HCT116 (cell line): ENCODE measurements at regions not wholly inside any gene's neighbourhood (a gene's known extent, or its start where the extent isn't known, plus 50 kb on each side); places are given as distances from the start of the nearest gene placed in this dataset.

ENCODE experiments used
- ATAC-seq: fragments of 200-7000 bp; cut with Tn5 transposase; 2 replicates; pipeline ENCODE4 v1.9.1; 2020; ENCODE audit warnings: mild to moderate bottlenecking, moderate library complexity
- BruUV-seq: library from RNA; stranded (reverse); fragments of 400-500 nt; replicated peaks from 2 replicates; lab custom pipeline; 2021; lab: Mats Ljungman, UMichigan
- CTCF ChIA-PET: fragments of 300-600 bp; sonication (Branson Sonifier 250); formaldehyde crosslinking; loops from one replicate; lab custom pipeline; 2021; ENCODE audit warnings: antibody characterized with exemption; lab: Charles Lee
- POLR2A ChIA-PET: fragments of 300-600, 350-600 bp; sonication (Branson Sonifier 250); formaldehyde crosslinking; loops from one replicate; lab custom pipeline; 2021; ENCODE audit warnings: antibody characterized with exemption; lab: Charles Lee
- RAD21 ChIA-PET, 2 experiments: fragments of 300-600 bp; sonication (Branson Sonifier 250); formaldehyde crosslinking; loops; one replicate each; lab custom pipeline; 2023; ENCODE audit warnings: low total read pairs in 2 of 2; ENCODE audit not compliant: uncharacterized antibody in 2 of 2, unreplicated experiment in 2 of 2, low non-redundant PET in 1 of 2; lab: Charles Lee
- DNase-seq: peaks from one replicate; pipeline ENCODE4 v3.0.0-alpha.2; 2010; ENCODE audit warnings: low read depth, low spot score
- H2AFZ ChIP-seq: fragments of 200-600 bp; shearing (Covaris generic), sonication (generic); 2 replicates; pipeline ENCODE4 v1.6.1; 2017; ENCODE audit warnings: low read depth, mixed run types, mixed read lengths, antibody characterized with exemption, low read length; ENCODE audit not compliant: poor library complexity, severe bottlenecking
- H3K27ac ChIP-seq: 2 replicates; pipeline ENCODE4 v1.5.1; 2012; ENCODE audit warnings: low read depth, low read length
- H3K27me3 ChIP-seq: fragments of 200-600 bp; sonication (generic); 2 replicates; pipeline ENCODE4 v1.6.1; 2016; ENCODE audit warnings: mixed run types, low read length, mixed read lengths; ENCODE audit not compliant: insufficient read depth
- H3K36me3 ChIP-seq, 2 experiments: fragments of 200-500 bp in 1 of 2; fragments of 200-600 bp in 1 of 2; sonication (Bioruptor generic) in 1 of 2; sonication (generic) in 1 of 2; 2 replicates each; pipeline versions ENCODE4 v1.5.1 to v1.6.1; 2014 to 2016; ENCODE audit warnings: low read length in 2 of 2, inconsistent platforms in 1 of 2, mixed read lengths in 1 of 2, mixed run types in 1 of 2; ENCODE audit not compliant: insufficient read depth in 2 of 2, control insufficient read depth in 1 of 2
- H3K4me1 ChIP-seq, 2 experiments: fragments of 200-600 bp in 1 of 2; sonication (generic) in 1 of 2; 2 replicates each; pipeline versions ENCODE4 v1.5.1 to v1.6.1; 2012 to 2017; ENCODE audit warnings: low read length in 2 of 2, inconsistent platforms in 1 of 2, mild to moderate bottlenecking in 1 of 2, mixed read lengths in 1 of 2, mixed run types in 1 of 2, moderate library complexity in 1 of 2; ENCODE audit not compliant: insufficient read depth in 2 of 2, control insufficient read depth in 1 of 2
- H3K4me2 ChIP-seq: fragments of 200-600 bp; sonication (generic); 2 replicates; pipeline ENCODE4 v1.6.1; 2017; ENCODE audit warnings: mixed run types, low read length, mixed read lengths
- H3K4me3 ChIP-seq, 2 experiments: fragments of 200-600 bp in 1 of 2; sonication (generic) in 1 of 2; replicated peaks in 1 of 2; 2 replicates each; pipeline ENCODE4 v1.5.1; 2011 to 2016; ENCODE audit warnings: low read length in 2 of 2, control low read depth in 1 of 2, low read depth in 1 of 2, mild to moderate bottlenecking in 1 of 2, mixed read lengths in 1 of 2, mixed run types in 1 of 2
- H3K79me2 ChIP-seq: fragments of 200-600 bp; sonication (generic); 2 replicates; pipeline ENCODE4 v1.6.1; 2017; ENCODE audit warnings: mild to moderate bottlenecking, mixed run types, low read length, moderate library complexity, mixed read lengths; ENCODE audit not compliant: insufficient read depth
- H3K9ac ChIP-seq: fragments of 200-600 bp; sonication (generic); 2 replicates; pipeline ENCODE4 v1.6.1; 2016; ENCODE audit warnings: low read length, mixed read lengths
- H3K9me2 ChIP-seq: fragments of 200-600 bp; sonication (generic), shearing (Covaris generic); 2 replicates; pipeline ENCODE4 v1.6.1; 2017; ENCODE audit warnings: mixed run types, mild to moderate bottlenecking, moderate library complexity; ENCODE audit not compliant: insufficient read depth
- H3K9me3 ChIP-seq, 2 experiments: fragments of 200-500 bp in 1 of 2; fragments of 200-600 bp in 1 of 2; sonication (Bioruptor generic) in 1 of 2; sonication (generic) in 1 of 2; 2 replicates each; pipeline ENCODE4 v1.6.1; 2014 to 2017; ENCODE audit warnings: low read length in 2 of 2, mixed read lengths in 2 of 2, inconsistent platforms in 1 of 2, low read depth in 1 of 2, mild to moderate bottlenecking in 1 of 2, mixed run types in 1 of 2, moderate library complexity in 1 of 2; ENCODE audit not compliant: control insufficient read depth in 1 of 2, insufficient read depth in 1 of 2
- H4K20me1 ChIP-seq: fragments of 200-600 bp; sonication (generic), shearing (Covaris generic); 2 replicates; pipeline ENCODE4 v1.6.1; 2017; ENCODE audit warnings: mixed run types, mild to moderate bottlenecking, moderate library complexity; ENCODE audit not compliant: insufficient read depth
- EGR1 ChIP-seq: IDR thresholded peaks from 2 replicates; pipeline ENCODE4 v1.6.1; 2012; ENCODE audit warnings: low read depth
- MAX ChIP-seq: IDR thresholded peaks from 2 replicates; pipeline ENCODE4 v1.6.1; 2012
- RAD21 ChIP-seq: IDR thresholded peaks from 2 replicates; pipeline ENCODE4 v1.6.1; 2012; ENCODE audit warnings: low read depth, mild to moderate bottlenecking
- SRF ChIP-seq: IDR thresholded peaks from 2 replicates; pipeline ENCODE4 v1.6.1; 2012; ENCODE audit warnings: low read depth
- ZBTB33 ChIP-seq: IDR thresholded peaks from 2 replicates; pipeline ENCODE4 v1.6.1; 2011; ENCODE audit warnings: mild to moderate bottlenecking, low read length, moderate library complexity; ENCODE audit not compliant: insufficient replicate concordance; ENCODE audit errors: extremely low read depth
- ZFX ChIP-seq: fragments of 450-650 bp; IDR thresholded peaks from 2 replicates; pipeline ENCODE4 v1.6.1; 2017
- ZNF274 ChIP-seq: fragments of 200-500 bp; sonication (Bioruptor generic); IDR thresholded peaks from 2 replicates; pipeline ENCODE4 v1.6.1; 2014; ENCODE audit warnings: mild to moderate bottlenecking, low read depth, low read length, inconsistent platforms
- intact Hi-C: fragments of 100-400 bp; cut with micrococcal nuclease; formaldehyde crosslinking; loops from 2 replicates; pipeline ENCODE4 v1.10.0; 2022

GRCh38 chr22:46068181-46068592, 82.1 kb upstream of the PPARA start:
- Histone ChIP-seq H3K27me3 (no peaks in the 10 kb centered on the region), H3K27ac (peak overlapping the region; percentile 100; the same call in 1 of the 2 replicates), H4K20me1 (no peaks in the 10 kb centered on the region), H3K9ac (peak overlapping the region; percentile 83), H3K79me2 (peaks cover 88% of the 10 kb centered on the region), H3K4me2 (peak overlapping the region; percentile 90), H3K4me1 (peaks cover 12 to 51% of the 10 kb centered on the region in 2 experiments), H2AFZ (no peak overlapping the region), H3K4me3 (peak overlapping the region in 1 of 2 experiments; percentile 81), H3K36me3 (peaks cover 3 to 8% of the 10 kb centered on the region in 2 experiments; a peak in 3 of 4 replicates), H3K9me3 (no peaks in the 10 kb centered on the region), H3K9me2 (no peaks in the 10 kb centered on the region)
- ChIA-PET POLR2A (interaction anchor here (1.1 to 2.2 kb wide), 2 partner anchors 12 to 62 kb away, joined by 3 to 9 read pairs; no protein-coding TSS in a partner anchor), RAD21 (no interaction called here), CTCF (no interaction called here)
- intact Hi-C loops: no loop called here
- ATAC-seq (no peak), DNase-seq (no peak)
- BruUV-seq: no TSS peak
- no peak for TF ChIP-seq ZNF274
- TF ChIP-seq MAX: no peak
- no peak for TF ChIP-seq RAD21
- no peak for TF ChIP-seq SRF
- no peak for TF ChIP-seq ZFX
- no peak for TF ChIP-seq EGR1
- TF ChIP-seq ZBTB33: no peak
